ENCODE measurements at regions not wholly inside any gene's neighbourhood (a gene's known extent, or its start where the extent isn't known, plus 50 kb on each side); places are given as distances from the start of the nearest gene placed in this dataset.
A peak's percentile ranks its signal among the peaks of the same experiment; 100 is the strongest.

- DNase-seq (ENCODE audit: low read depth) = peak; percentile 28
- H3K4me3 ChIP-seq (ENCODE audit: control insufficient read depth, low read depth, low read length) = no peak overlapping the region
- TF ChIP-seq CTCF (conservative IDR thresholded peaks at IDR 0.05; ENCODE audit: control insufficient read depth, insufficient read depth, low read depth, low read length) = no peak
Measured at GRCh38 chr14:97097296-97097695, 300.1 kb downstream of the VRK1 start.

GRCh38 chr14:97100306-97100705, 303.1 kb downstream of the VRK1 start:
- DNase-seq (ENCODE audit: low read depth) = no peak
- no peak overlapping the region for H3K4me3 ChIP-seq (ENCODE audit: control insufficient read depth, low read depth, low read length)
- no peak for TF ChIP-seq CTCF (conservative IDR thresholded peaks at IDR 0.05; ENCODE audit: control insufficient read depth, insufficient read depth, low read depth, low read length)

GRCh38 chr14:97101561-97101960, 304.4 kb downstream of the VRK1 start:
- H3K4me3 ChIP-seq (ENCODE audit: control insufficient read depth, low read depth, low read length) = no peak overlapping the region
- DNase-seq (ENCODE audit: low read depth) = no peak
- TF ChIP-seq CTCF (conservative IDR thresholded peaks at IDR 0.05; ENCODE audit: control insufficient read depth, insufficient read depth, low read depth, low read length) = no peak

- no peak for DNase-seq (ENCODE audit: low read depth)
- TF ChIP-seq CTCF (conservative IDR thresholded peaks at IDR 0.05; ENCODE audit: control insufficient read depth, insufficient read depth, low read depth, low read length) = no peak
- H3K4me3 ChIP-seq (ENCODE audit: control insufficient read depth, low read depth, low read length) = no peak overlapping the region
Measured at GRCh38 chr14:97104029-97104428, 306.8 kb downstream of the VRK1 start.

GRCh38 chr14:97106166-97106565, 309.0 kb downstream of the VRK1 start:
- no peak overlapping the region for H3K4me3 ChIP-seq (ENCODE audit: control insufficient read depth, low read depth, low read length)
- TF ChIP-seq CTCF (conservative IDR thresholded peaks at IDR 0.05; ENCODE audit: control insufficient read depth, insufficient read depth, low read depth, low read length) = no peak
- DNase-seq (ENCODE audit: low read depth) = no peak

GRCh38 chr14:97106609-97107008, 309.4 kb downstream of the VRK1 start:
- no peak for DNase-seq (ENCODE audit: low read depth)
- H3K4me3 ChIP-seq (ENCODE audit: control insufficient read depth, low read depth, low read length) = no peak overlapping the region
- no peak for TF ChIP-seq CTCF (conservative IDR thresholded peaks at IDR 0.05; ENCODE audit: control insufficient read depth, insufficient read depth, low read depth, low read length)

GRCh38 chr14:97107080-97107479, 309.9 kb downstream of the VRK1 start:
- no peak overlapping the region for H3K4me3 ChIP-seq (ENCODE audit: control insufficient read depth, low read depth, low read length)
- TF ChIP-seq CTCF (conservative IDR thresholded peaks at IDR 0.05; ENCODE audit: control insufficient read depth, insufficient read depth, low read depth, low read length) = no peak
- DNase-seq (ENCODE audit: low read depth) = peak; percentile 54

Data from fibroblast of mammary gland (primary cell).